SK-N-DZ (cell line): ENCODE measurements at regions not wholly inside any gene's neighbourhood (a gene's known extent, or its start where the extent isn't known, plus 50 kb on each side); places are given as distances from the start of the nearest gene placed in this dataset.

Source experiments
- DNase-seq: peaks from one replicate; pipeline ENCODE4 v3.0.0-alpha.2; 2015; ENCODE audit warnings: low spot score
- small RNA-seq, 2 experiments: library from RNA; depleted of rRNA; stranded (forward); fragments of <200 nt; gene quantifications; one replicate each; pipeline ENCODE3, GENCODE V24; 2014

DNA sequence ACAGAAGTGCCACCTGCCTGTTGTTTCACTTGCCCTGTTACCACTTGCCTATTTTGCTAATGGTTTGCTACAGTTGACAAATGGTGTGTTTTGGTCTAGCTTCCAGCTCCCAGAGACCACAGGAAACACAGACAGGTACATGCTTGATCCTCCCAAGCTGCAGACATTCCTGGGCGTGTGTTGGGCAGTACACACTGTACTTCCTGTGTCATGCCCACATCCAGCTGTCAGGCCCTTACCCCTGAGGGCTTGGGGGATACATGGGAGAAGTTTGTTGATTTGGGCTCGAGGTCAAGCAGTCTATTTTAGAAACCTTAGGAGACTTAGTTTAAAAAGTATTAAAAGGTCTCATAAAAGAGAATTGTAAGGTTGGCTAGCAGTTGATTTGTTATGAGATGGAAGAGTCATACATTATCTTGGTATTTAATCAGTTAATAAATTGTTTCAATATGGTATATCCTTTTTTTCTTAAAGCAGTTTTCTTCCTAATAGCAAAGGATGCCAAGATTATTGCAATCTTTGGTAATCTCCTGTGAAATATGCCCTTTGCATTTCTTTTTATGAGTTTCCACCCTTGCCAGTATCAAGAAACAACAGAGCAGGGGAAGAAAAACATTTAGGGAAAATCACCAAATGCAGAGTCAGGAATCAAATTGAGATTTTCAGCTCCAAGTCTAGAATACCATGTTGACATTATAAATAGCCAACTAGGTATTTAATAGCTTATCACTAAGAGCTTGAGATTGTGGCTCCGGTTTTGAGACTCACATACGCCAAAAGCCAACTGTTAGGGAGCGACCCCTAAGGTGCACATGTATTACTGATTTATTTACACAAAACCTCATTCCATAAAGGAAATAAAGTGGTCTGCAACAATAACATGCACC, 52.3 kb upstream of the CD180 start:
- DNase-seq = no peak

- DNase-seq = no peak
Measured at GRCh38 chr5:67246546-67247268, 50.1 kb upstream of the CD180 start.

Small RNAs in the stretch of these regions (small RNA-seq; reads per million reads assigned to genes)
- gene AC024581.2 (0 reads per million in 2 experiments), gene RNU6-1232P (0 reads per million in 2 experiments)
